ENCODE measurements at regions not wholly inside any gene's neighbourhood (a gene's known extent, or its start where the extent isn't known, plus 50 kb on each side); places are given as distances from the start of the nearest gene placed in this dataset.

GRCh38 chr5:107285772-107286171, 385.0 kb downstream of the EFNA5 start:
- TF ChIP-seq CTCF (IDR thresholded peaks at IDR 0.05), result no peak
- TF ChIP-seq EZH2 (IDR thresholded peaks at IDR 0.05; ENCODE audit: borderline replicate concordance, insufficient read depth, low read depth, low read length, poor library complexity, severe bottlenecking), result no peak
